HEK293T (cell line): ENCODE measurements at regions not wholly inside any gene's neighbourhood (a gene's known extent, or its start where the extent isn't known, plus 50 kb on each side); places are given as distances from the start of the nearest gene placed in this dataset.

Experiments used
- ELF4 ChIP-seq: fragments of 450-650 bp; IDR thresholded peaks from 2 replicates; pipeline ENCODE4 v1.6.1; 2017; ENCODE audit warnings: antibody characterized with exemption
- FOXA1 ChIP-seq: fragments of 450-650 bp; IDR thresholded peaks from 2 replicates; pipeline ENCODE4 v1.6.1; 2016; ENCODE audit warnings: mild to moderate bottlenecking
- FOXK2 ChIP-seq: fragments of 450-650 bp; IDR thresholded peaks from 2 replicates; pipeline ENCODE4 v1.6.1; 2016; ENCODE audit warnings: mild to moderate bottlenecking
- FOXM1 ChIP-seq: fragments of 450-650 bp; IDR thresholded peaks from 2 replicates; pipeline ENCODE4 v1.6.1; 2017; ENCODE audit warnings: mild to moderate bottlenecking, borderline replicate concordance
- L3MBTL2 ChIP-seq: fragments of 450-650 bp; conservative IDR thresholded peaks from 2 replicates; pipeline ENCODE4 v1.6.1; 2016; ENCODE audit warnings: mild to moderate bottlenecking
- LEF1 ChIP-seq: fragments of 450-650 bp; IDR thresholded peaks from 2 replicates; pipeline ENCODE4 v1.6.1; 2017; ENCODE audit warnings: mild to moderate bottlenecking, borderline replicate concordance
- NFRKB ChIP-seq: fragments of 450-650 bp; IDR thresholded peaks from 2 replicates; pipeline ENCODE4 v1.6.1; 2016; ENCODE audit warnings: mild to moderate bottlenecking, moderate library complexity
- SP1 ChIP-seq: fragments of 450-650 bp; IDR thresholded peaks from 2 replicates; pipeline ENCODE4 v1.6.1; 2017
- SUZ12 ChIP-seq: fragments of 450-650 bp; IDR thresholded peaks from 2 replicates; pipeline ENCODE4 v1.6.1; 2016; ENCODE audit warnings: mild to moderate bottlenecking
- TARDBP ChIP-seq: fragments of 450-650 bp; IDR thresholded peaks from 2 replicates; pipeline ENCODE4 v1.6.1; 2016

GRCh38 chr7:94848531-94848930 lies 58.9 kb upstream of the PPP1R9A start:
- TF ChIP-seq FOXK2 (no peak), FOXA1 (no peak), ELF4 (no peak), SP1 (no peak), L3MBTL2 (no peak), NFRKB (no peak), SUZ12 (no peak), FOXM1 (no peak), LEF1 (no peak), TARDBP (no peak)
